Uterus (tissue), 2 donors: ENCODE measurements at regions not wholly inside any gene's neighbourhood (a gene's known extent, or its start where the extent isn't known, plus 50 kb on each side); places are given as distances from the start of the nearest gene placed in this dataset.

ENCODE experiments used
- POLR2A ChIP-seq, 2 donors: fragments of 450-650 bp; IDR thresholded peaks; one replicate each; pipeline ENCODE4 v1.6.1; 2016; ENCODE audit warnings: antibody characterized with exemption in 2 of 2, mild to moderate bottlenecking in 1 of 2, moderate library complexity in 1 of 2
- TF ChIP-seq, protein P1 (sequence below), 4 experiments: fragments of 200-600 bp in 2 of 4; fragments of 450-650 bp in 2 of 4; sonication (generic) in 2 of 4; IDR thresholded peaks; one replicate each; pipeline ENCODE4 v1.5.1; 2016 to 2019; ENCODE audit warnings: antibody characterized with exemption in 4 of 4, mild to moderate bottlenecking in 2 of 4, moderate library complexity in 1 of 4

DNA sequence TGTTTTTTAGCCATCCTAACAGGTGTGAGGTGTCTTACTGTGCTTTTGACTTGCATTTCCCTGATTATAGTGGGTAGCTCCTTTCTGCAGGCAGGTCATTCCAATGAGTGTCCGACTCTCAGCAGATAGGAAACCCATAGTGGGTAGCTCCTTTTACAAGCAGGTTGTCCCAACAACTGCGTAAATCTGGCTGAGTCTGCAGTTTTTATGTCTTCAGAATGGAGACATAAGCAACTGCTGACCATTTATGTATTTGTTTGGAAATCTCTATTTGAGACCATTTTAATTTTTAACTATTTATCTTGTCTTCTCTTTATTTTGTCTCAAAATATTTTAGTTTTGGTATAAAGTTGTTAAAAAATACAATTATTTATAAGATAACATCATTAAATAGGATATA is 839.4 kb downstream of the SLITRK6 start:
- TF ChIP-seq, protein P1, sequence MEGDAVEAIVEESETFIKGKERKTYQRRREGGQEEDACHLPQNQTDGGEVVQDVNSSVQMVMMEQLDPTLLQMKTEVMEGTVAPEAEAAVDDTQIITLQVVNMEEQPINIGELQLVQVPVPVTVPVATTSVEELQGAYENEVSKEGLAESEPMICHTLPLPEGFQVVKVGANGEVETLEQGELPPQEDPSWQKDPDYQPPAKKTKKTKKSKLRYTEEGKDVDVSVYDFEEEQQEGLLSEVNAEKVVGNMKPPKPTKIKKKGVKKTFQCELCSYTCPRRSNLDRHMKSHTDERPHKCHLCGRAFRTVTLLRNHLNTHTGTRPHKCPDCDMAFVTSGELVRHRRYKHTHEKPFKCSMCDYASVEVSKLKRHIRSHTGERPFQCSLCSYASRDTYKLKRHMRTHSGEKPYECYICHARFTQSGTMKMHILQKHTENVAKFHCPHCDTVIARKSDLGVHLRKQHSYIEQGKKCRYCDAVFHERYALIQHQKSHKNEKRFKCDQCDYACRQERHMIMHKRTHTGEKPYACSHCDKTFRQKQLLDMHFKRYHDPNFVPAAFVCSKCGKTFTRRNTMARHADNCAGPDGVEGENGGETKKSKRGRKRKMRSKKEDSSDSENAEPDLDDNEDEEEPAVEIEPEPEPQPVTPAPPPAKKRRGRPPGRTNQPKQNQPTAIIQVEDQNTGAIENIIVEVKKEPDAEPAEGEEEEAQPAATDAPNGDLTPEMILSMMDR (IDR thresholded peaks at IDR 0.05), result no peak
- no peak for TF ChIP-seq POLR2A (IDR thresholded peaks at IDR 0.05)
